Ovary (tissue), 7 donors: ENCODE measurements at regions not wholly inside any gene's neighbourhood (a gene's known extent, or its start where the extent isn't known, plus 50 kb on each side); places are given as distances from the start of the nearest gene placed in this dataset.

Source experiments
- DNase-seq, 5 donors: peaks; one replicate each; pipeline ENCODE4 v3.0.0-alpha.2; 2019 to 2020
- H3K27ac ChIP-seq, 2 donors: fragments of 200-600 bp; one replicate each; pipeline versions ENCODE4 v1.5.1 to v1.8.0; 2019 to 2022
- H3K27me3 ChIP-seq: fragments of 200-600 bp; one replicate; pipeline ENCODE4 v1.8.0; 2022
- H3K36me3 ChIP-seq: fragments of 200-600 bp; sonication (generic); one replicate; pipeline ENCODE4 v1.5.1; 2019
- H3K4me1 ChIP-seq: one replicate; pipeline ENCODE4 v1.8.1; 2013; ENCODE audit warnings: mild to moderate bottlenecking, moderate library complexity; ENCODE audit not compliant: insufficient read depth
- H3K4me3 ChIP-seq: fragments of 200-600 bp; sonication (generic); one replicate; pipeline ENCODE4 v1.5.1; 2017
- H3K9me3 ChIP-seq, 2 donors: fragments of 200-600 bp in 1 of 2; sonication (generic) in 1 of 2; one replicate each; pipeline versions ENCODE4 v1.5.1 to v1.8.1; 2013 to 2019; ENCODE audit warnings: mild to moderate bottlenecking in 1 of 2, moderate library complexity in 1 of 2
- EP300 ChIP-seq: sonication (generic); formaldehyde crosslinking; IDR thresholded peaks from one replicate; pipeline ENCODE4 v1.6.1; 2017; ENCODE audit warnings: antibody characterized with exemption
- POLR2A ChIP-seq: fragments of 450-650 bp; IDR thresholded peaks from one replicate; pipeline ENCODE4 v1.6.1; 2017; ENCODE audit warnings: antibody characterized with exemption, mild to moderate bottlenecking, moderate library complexity
- WGBS, 3 donors: extraction: QIAGEN DNeasy Blood & Tissue Kit in 1 of 3; methylation state at CpG; one replicate each; pipeline versions ENCODE4 v1.1.5 to v1.1.7; 2013 to 2017; 5-methylcytosine and 5-hydroxymethylcytosine counted together
- intact Hi-C, 4 donors: fragments of 100-400 bp; cut with DNase I; formaldehyde crosslinking; loops; one replicate each; pipeline versions ENCODE4 v1.11.0 to v1.15.1; 2022 to 2023
- TF ChIP-seq, protein P1 (sequence below), 3 donors: fragments of 450-650 bp in 2 of 3; fragments of 200-600 bp in 1 of 3; IDR thresholded peaks; one replicate each; pipeline versions ENCODE4 v1.5.1 to v1.8.0; 2016 to 2022; ENCODE audit warnings: antibody characterized with exemption in 3 of 3, mild to moderate bottlenecking in 1 of 3
- donor health status: DM: no; HTN: no; CAD: no; lungs with moderate emphysema.
- donor health status: DM: no; HTN: no; CAD: no.
- donor health status: Bipolar disorder and iron deficiency.
- donor health status: DM: no; HTN: no; CAD: no.
- donor health status: DM: yes; HTN: yes; CAD: no.

DNA sequence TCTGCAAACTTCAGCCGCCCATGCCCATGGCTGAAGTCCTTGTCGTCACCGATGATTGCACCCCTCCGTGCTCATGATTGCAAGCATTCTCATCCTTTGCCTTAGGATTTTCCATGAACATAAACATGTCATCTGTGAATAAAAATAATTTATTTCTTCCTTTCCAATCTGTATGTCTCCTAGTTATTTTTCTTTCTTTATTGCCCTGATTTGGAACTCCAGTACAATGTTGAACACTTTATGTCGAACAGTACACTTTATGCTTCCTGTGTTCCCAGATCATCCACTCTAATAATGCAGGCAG lies 170.9 kb upstream of the SYT6 start:
- TF ChIP-seq EP300 (no peak), POLR2A (no peak)
- TF ChIP-seq, protein P1, sequence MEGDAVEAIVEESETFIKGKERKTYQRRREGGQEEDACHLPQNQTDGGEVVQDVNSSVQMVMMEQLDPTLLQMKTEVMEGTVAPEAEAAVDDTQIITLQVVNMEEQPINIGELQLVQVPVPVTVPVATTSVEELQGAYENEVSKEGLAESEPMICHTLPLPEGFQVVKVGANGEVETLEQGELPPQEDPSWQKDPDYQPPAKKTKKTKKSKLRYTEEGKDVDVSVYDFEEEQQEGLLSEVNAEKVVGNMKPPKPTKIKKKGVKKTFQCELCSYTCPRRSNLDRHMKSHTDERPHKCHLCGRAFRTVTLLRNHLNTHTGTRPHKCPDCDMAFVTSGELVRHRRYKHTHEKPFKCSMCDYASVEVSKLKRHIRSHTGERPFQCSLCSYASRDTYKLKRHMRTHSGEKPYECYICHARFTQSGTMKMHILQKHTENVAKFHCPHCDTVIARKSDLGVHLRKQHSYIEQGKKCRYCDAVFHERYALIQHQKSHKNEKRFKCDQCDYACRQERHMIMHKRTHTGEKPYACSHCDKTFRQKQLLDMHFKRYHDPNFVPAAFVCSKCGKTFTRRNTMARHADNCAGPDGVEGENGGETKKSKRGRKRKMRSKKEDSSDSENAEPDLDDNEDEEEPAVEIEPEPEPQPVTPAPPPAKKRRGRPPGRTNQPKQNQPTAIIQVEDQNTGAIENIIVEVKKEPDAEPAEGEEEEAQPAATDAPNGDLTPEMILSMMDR (IDR thresholded peaks at IDR 0.05), result no peak
- Histone ChIP-seq H3K4me1 (no peaks in the 10 kb centered on the region), H3K27me3 (no peaks in the 10 kb centered on the region), H3K4me3 (no peak overlapping the region), H3K27ac (no peak overlapping the region), H3K36me3 (no peaks in the 10 kb centered on the region), H3K9me3 (no peaks in the 10 kb centered on the region)
- DNase-seq, result no peak
- 56 to 88% (median 81%) methylated on average over 5 of the region's 5 CpGs for WGBS, 3 donors
- intact Hi-C loops, result no loop called here

DNA sequence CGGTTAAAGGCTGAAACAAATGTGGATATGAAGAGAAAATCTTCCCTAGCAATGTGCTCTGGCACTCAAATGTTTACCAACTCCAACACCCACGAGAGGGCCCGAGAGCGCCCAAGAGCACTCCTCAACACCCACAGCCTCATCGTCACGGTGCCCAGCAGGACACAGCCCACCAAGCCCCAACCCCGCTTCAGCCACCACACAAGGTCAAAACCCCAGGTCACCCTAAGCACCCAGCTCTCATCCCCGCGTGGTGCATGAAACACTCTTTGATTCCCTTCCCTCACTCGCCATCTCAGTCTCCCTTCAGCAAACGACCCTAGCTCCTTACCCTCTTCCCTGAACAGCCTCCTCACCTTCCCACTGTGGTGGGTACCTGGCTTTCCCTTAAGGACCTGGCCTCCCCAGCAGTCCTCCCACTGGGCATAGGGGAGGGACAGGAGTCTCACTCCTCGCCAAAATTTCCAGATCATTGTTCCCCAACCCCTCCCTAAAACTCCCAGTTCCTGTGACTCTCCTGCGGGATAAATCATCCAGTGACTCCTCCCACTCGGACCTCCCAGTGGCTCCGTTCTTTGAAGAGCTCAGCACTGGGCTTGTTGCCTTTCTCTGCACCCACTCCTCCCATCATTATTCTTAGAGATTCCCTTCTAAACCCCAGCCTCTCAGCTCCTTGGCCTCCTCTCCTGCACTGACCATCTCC lies 170.4 kb upstream of the SYT6 start:
- Histone ChIP-seq H3K4me3 (no peak overlapping the region), H3K9me3 (no peaks in the 10 kb centered on the region), H3K27me3 (no peaks in the 10 kb centered on the region), H3K27ac (no peak overlapping the region), H3K4me1 (no peaks in the 10 kb centered on the region), H3K36me3 (no peaks in the 10 kb centered on the region)
- DNase-seq, result no peak
- intact Hi-C loops, result no loop called here
- 78 to 81% (median 79%) methylated on average over 15 of the region's 15 CpGs for WGBS, 3 donors
- TF ChIP-seq POLR2A (no peak), EP300 (no peak)
- TF ChIP-seq, protein P1 (IDR thresholded peaks at IDR 0.05), result no peak

DNA sequence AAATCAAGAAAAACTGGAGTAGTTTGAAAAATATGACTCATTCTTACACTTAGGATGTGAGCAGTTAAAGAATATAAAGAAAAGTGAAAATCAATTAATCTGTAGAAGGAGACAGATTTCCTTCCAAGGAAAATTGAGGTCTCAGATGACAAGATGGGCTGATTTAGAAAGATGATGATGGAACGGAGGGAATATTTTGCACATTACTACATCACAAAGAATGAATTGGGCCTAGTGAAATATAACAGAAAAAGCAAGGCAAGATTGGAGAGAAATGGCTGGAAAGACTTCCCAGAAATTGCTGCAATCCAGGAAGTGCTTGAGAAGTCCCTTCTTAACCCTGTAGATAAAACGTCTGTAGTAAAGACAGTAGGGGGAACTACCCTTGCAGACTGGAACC lies 169.1 kb upstream of the SYT6 start:
- no peak for TF ChIP-seq POLR2A
- TF ChIP-seq EP300, result no peak
- TF ChIP-seq, protein P1 (IDR thresholded peaks at IDR 0.05), result no peak
- no peak for DNase-seq
- H3K9me3 ChIP-seq, result no peaks in the 10 kb centered on the region
- no peak overlapping the region for H3K4me3 ChIP-seq
- no peaks in the 10 kb centered on the region for H3K27me3 ChIP-seq
- no peaks in the 10 kb centered on the region for H3K36me3 ChIP-seq
- WGBS, 3 donors, result 73 to 76% (median 76%) methylated on average over 2 of the region's 2 CpGs
- intact Hi-C loops, result no loop called here
- H3K4me1 ChIP-seq, result no peaks in the 10 kb centered on the region
- H3K27ac ChIP-seq, result no peak overlapping the region

DNA sequence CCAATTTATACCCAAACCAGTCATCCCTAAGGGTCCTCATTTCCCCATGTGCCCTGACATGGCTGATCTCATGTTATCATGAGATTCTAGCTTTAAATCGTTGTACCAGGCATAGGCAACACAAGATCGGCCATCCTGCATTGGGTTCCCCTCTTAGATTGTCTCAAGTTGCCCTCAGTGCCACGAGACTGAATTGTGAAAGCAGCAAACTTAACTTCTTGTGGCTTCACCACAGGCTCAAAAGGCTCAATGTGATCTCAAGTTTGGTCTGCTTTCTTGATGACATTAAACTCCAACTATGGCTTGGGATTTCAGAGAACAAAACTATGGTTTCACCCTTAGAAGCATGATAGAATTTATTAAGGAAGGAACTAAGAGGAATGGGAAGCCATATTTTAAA lies 168.5 kb upstream of the SYT6 start:
- 86 to 95% (median 91%) methylated on average over 3 of the region's 3 CpGs for WGBS, 3 donors
- Histone ChIP-seq H3K27ac (no peak overlapping the region), H3K27me3 (no peaks in the 10 kb centered on the region), H3K36me3 (no peaks in the 10 kb centered on the region), H3K4me3 (no peak overlapping the region), H3K4me1 (no peaks in the 10 kb centered on the region), H3K9me3 (no peaks in the 10 kb centered on the region)
- TF ChIP-seq EP300 (no peak), POLR2A (no peak)
- TF ChIP-seq, protein P1 (IDR thresholded peaks at IDR 0.05), result no peak
- no peak for DNase-seq
- intact Hi-C loops, result no loop called here
